Mesothelial cell of epicardium (in vitro differentiated cells): ENCODE measurements at regions not wholly inside any gene's neighbourhood (a gene's known extent, or its start where the extent isn't known, plus 50 kb on each side); places are given as distances from the start of the nearest gene placed in this dataset.
"Not testable (repeated sequence)": the region's sequence is repeated elsewhere in the genome, so short reads cannot be mapped to it uniquely, and the experiment has no call there.

Experiments used
- DNase-seq, 2 experiments: peaks; one replicate each; pipeline ENCODE4 v3.0.0; 2021; ENCODE audit warnings: low spot score in 2 of 2; ENCODE audit not compliant: unreplicated experiment in 2 of 2
- H3K27ac Mint-ChIP-seq: 2 replicates; pipeline ENCODE4 v1.8.0; 2021; ENCODE audit warnings: mixed read lengths
- H3K27me3 Mint-ChIP-seq: 2 replicates; pipeline ENCODE4 v1.8.0; 2021; ENCODE audit warnings: low read depth, mixed read lengths
- H3K36me3 Mint-ChIP-seq: 2 replicates; pipeline ENCODE4 v1.8.0; 2021; ENCODE audit warnings: mixed read lengths
- H3K4me1 Mint-ChIP-seq: 2 replicates; pipeline ENCODE4 v1.8.0; 2021; ENCODE audit warnings: mixed read lengths
- H3K4me3 Mint-ChIP-seq: 2 replicates; pipeline ENCODE4 v1.8.0; 2021; ENCODE audit warnings: mild to moderate bottlenecking, moderate library complexity, mixed read lengths
- H3K9me3 Mint-ChIP-seq: 2 replicates; pipeline ENCODE4 v1.8.0; 2021; ENCODE audit warnings: mixed read lengths
- CTCF ChIP-seq: fragments of 200-600 bp; sonication (generic); IDR thresholded peaks from one replicate; pipeline ENCODE4 v1.5.0; 2021; ENCODE audit warnings: antibody characterized with exemption; ENCODE audit not compliant: unreplicated experiment

DNA sequence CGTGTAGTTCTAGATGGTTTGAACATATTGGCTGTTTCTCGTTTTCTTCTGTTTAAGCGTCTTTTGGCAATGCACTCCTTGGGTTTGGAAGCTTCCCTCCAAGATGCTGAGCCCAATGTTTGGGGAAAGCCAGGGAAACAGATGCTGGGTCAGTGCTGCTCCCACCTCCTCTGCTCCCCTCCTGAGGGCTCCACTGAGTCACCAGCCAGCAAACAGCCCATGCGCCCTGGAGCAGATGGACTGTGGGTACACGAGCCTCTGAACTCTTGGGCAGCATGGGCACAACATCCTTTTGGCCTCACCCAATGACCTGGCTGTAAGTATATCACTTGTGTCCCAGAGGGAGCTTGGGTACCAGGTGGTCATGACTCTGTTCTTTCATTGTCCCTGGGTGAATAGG, 207.6 kb downstream of the BUB3 start:
- no peak overlapping the region for H3K27ac Mint-ChIP-seq
- TF ChIP-seq CTCF: no peak
- H3K27me3 Mint-ChIP-seq: peaks cover 32% of the 10 kb centered on the region
- H3K4me3 Mint-ChIP-seq: no peak overlapping the region
- H3K9me3 Mint-ChIP-seq: no peaks in the 10 kb centered on the region
- H3K36me3 Mint-ChIP-seq: no peaks in the 10 kb centered on the region
- peaks cover 12% of the 10 kb centered on the region for H3K4me1 Mint-ChIP-seq
- DNase-seq: no peak

DNA sequence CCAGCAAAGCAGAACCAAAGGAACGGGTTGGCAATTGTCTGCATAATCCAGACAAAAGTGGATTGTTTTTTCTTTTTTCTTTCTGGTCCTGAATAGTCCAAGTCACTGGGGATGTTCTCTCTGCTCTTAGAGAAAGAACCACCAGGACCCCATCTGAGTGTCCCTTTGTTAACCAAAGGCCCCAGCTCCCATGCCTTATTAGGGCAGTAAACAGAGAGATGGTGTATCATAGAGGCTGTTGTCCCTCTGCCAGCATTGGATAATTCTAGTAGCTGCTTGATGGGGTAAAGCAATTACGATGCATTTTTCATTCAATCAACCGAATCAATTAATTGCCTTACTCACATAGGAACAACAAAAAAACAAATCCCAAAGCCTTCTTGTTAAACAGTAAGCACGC, 213.0 kb downstream of the BUB3 start:
- no peak for DNase-seq
- Mint-ChIP-seq H3K27ac (no peak overlapping the region), H3K36me3 (no peaks in the 10 kb centered on the region), H3K4me3 (no peak overlapping the region), H3K27me3 (peaks cover 7% of the 10 kb centered on the region), H3K9me3 (peaks cover 22% of the 10 kb centered on the region), H3K4me1 (no peaks in the 10 kb centered on the region)
- no peak for TF ChIP-seq CTCF

DNA sequence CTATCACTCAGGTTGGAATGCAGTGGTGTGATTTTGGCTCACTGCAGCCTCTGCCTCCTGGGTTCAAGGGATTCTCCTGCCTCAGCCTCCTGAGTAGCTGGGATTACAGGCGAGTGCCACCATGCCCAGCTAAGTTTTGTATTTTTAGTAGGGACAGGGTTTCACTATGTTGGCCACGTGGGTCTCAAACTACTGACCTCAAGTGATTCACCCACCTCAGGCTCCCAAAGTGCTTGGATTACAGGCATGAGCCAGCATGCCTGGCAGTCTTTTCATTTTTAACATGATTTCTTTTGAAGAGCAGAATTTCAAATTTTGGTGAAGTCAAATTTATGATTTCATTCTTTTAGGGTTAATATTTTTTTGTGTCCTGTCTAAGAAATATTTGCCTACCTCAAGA, 217.4 kb downstream of the BUB3 start:
- H3K4me1 Mint-ChIP-seq, H3K36me3 Mint-ChIP-seq, H3K27ac Mint-ChIP-seq, DNase-seq, H3K4me3 Mint-ChIP-seq: not testable (repeated sequence)
- H3K9me3 Mint-ChIP-seq: peaks cover 24% of the 10 kb centered on the region
- peaks cover 28% of the 10 kb centered on the region for H3K27me3 Mint-ChIP-seq

DNA sequence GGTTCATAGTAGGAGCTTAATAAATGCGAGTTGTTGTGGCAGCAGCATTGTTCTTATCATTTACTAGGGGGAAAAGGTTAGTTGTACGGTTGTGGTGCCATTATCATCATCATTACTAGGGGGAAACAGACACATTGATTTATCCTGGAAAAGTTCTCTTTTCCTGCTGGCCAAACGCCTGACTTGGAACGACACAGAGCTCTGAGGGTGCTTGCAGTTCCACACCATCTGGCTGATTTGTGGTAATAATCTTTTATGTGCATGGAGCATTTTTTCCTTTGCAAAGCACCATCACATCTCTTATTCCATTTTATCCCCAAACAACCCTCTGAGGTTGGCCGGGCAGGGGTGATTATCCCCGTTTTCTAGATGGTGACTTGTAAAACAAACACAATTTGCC, 219.4 kb downstream of the BUB3 start:
- peaks cover 24% of the 10 kb centered on the region for H3K9me3 Mint-ChIP-seq
- H3K27me3 Mint-ChIP-seq: peaks cover 36% of the 10 kb centered on the region
- H3K36me3 Mint-ChIP-seq: no peaks in the 10 kb centered on the region
- no peak overlapping the region for H3K4me3 Mint-ChIP-seq
- DNase-seq: no peak
- no peak overlapping the region for H3K27ac Mint-ChIP-seq
- TF ChIP-seq CTCF: no peak
- H3K4me1 Mint-ChIP-seq: peaks cover 4% of the 10 kb centered on the region

DNA sequence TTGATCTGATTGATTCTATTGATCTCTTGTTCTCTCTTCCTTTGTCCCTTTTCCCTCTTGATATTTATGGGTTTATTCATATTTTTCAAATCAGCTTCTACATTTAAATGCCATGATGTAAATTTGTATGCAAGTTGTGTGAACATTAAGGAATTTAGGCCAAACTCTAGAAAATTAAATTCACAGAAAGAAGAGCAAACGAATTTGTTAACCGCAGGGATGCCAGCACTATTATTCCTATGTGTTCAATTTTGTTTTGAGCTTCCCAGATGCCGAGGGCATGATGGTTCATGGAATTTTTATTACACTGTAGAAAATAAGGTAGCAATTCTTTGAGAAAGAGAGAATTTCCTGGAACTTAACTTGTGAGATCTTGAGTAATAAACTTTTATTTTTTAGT, 220.9 kb downstream of the BUB3 start:
- Mint-ChIP-seq H3K27ac (no peak overlapping the region), H3K4me3 (no peak overlapping the region), H3K27me3 (peaks cover 42% of the 10 kb centered on the region), H3K9me3 (peaks cover 18% of the 10 kb centered on the region), H3K4me1 (peaks cover 6% of the 10 kb centered on the region), H3K36me3 (no peaks in the 10 kb centered on the region)
- TF ChIP-seq CTCF: no peak
- DNase-seq: no peak

GRCh38 chr10:123375738-123376137, 221.5 kb downstream of the BUB3 start:
- Mint-ChIP-seq H3K27me3 (peaks cover 46% of the 10 kb centered on the region), H3K9me3 (peaks cover 13% of the 10 kb centered on the region), H3K36me3 (no peaks in the 10 kb centered on the region), H3K27ac (no peak overlapping the region), H3K4me3 (no peak overlapping the region), H3K4me1 (peaks cover 6% of the 10 kb centered on the region)
- no peak for DNase-seq
- no peak for TF ChIP-seq CTCF
